ENCODE measurements at regions not wholly inside any gene's neighbourhood (a gene's known extent, or its start where the extent isn't known, plus 50 kb on each side); places are given as distances from the start of the nearest gene placed in this dataset.
"Not testable (repeated sequence)": the region's sequence is repeated elsewhere in the genome, so short reads cannot be mapped to it uniquely, and the experiment has no call there.

- TF ChIP-seq POLR2AphosphoS5 (IDR thresholded peaks at IDR 0.05) (no peak), POLR2A (IDR thresholded peaks at IDR 0.05) (no peak), CTCF (IDR thresholded peaks at IDR 0.05) (no peak)
- Histone ChIP-seq H3K36me3 (no peaks in the 10 kb centered on the region), H3K4me1 (no peaks in the 10 kb centered on the region), H3K9me3 (no peaks in the 10 kb centered on the region), H3K4me3 (no peak overlapping the region), H3K27me3 (no peaks in the 10 kb centered on the region), H3K27ac (no peak overlapping the region)
- intact Hi-C loops (cut with DNase I; ENCODE audit: low total_unique reads): no loop called here
- no peak for DNase-seq (ENCODE audit: low spot score in 2 of 2)
Measured at GRCh38 chrY:7515812-7516211, 604.3 kb upstream of the AMELY start.

GRCh38 chrY:7502896-7503295 is 591.3 kb upstream of the AMELY start:
- H3K9me3 ChIP-seq: no peaks in the 10 kb centered on the region
- intact Hi-C loops (cut with DNase I; ENCODE audit: low total_unique reads): no loop called here
- no peaks in the 10 kb centered on the region for H3K4me1 ChIP-seq
- TF ChIP-seq CTCF (IDR thresholded peaks at IDR 0.05) (no peak), POLR2A (IDR thresholded peaks at IDR 0.05) (no peak), POLR2AphosphoS5 (IDR thresholded peaks at IDR 0.05) (no peak)
- H3K27me3 ChIP-seq: no peaks in the 10 kb centered on the region
- DNase-seq (ENCODE audit: low spot score in 2 of 2): no peak
- H3K36me3 ChIP-seq: no peaks in the 10 kb centered on the region
- no peak overlapping the region for H3K4me3 ChIP-seq
- no peak overlapping the region for H3K27ac ChIP-seq

GRCh38 chrY:7501236-7501635 is 589.7 kb upstream of the AMELY start:
- H3K27ac ChIP-seq: no peak overlapping the region
- TF ChIP-seq POLR2AphosphoS5 (IDR thresholded peaks at IDR 0.05) (no peak), POLR2A (IDR thresholded peaks at IDR 0.05) (no peak), CTCF (IDR thresholded peaks at IDR 0.05) (no peak)
- H3K36me3 ChIP-seq: no peaks in the 10 kb centered on the region
- H3K9me3 ChIP-seq: no peaks in the 10 kb centered on the region
- no peaks in the 10 kb centered on the region for H3K27me3 ChIP-seq
- DNase-seq (ENCODE audit: low spot score in 2 of 2): no peak
- intact Hi-C loops (cut with DNase I; ENCODE audit: low total_unique reads): no loop called here
- H3K4me1 ChIP-seq: no peaks in the 10 kb centered on the region
- no peak overlapping the region for H3K4me3 ChIP-seq

GRCh38 chrY:7496001-7496400 is 584.4 kb upstream of the AMELY start:
- Histone ChIP-seq H3K36me3 (no peaks in the 10 kb centered on the region), H3K4me1 (no peaks in the 10 kb centered on the region), H3K27ac (no peak overlapping the region), H3K9me3 (no peaks in the 10 kb centered on the region), H3K4me3 (no peak overlapping the region), H3K27me3 (no peaks in the 10 kb centered on the region)
- TF ChIP-seq POLR2AphosphoS5 (IDR thresholded peaks at IDR 0.05) (no peak), CTCF (IDR thresholded peaks at IDR 0.05) (no peak), POLR2A (IDR thresholded peaks at IDR 0.05) (no peak)
- DNase-seq (ENCODE audit: low spot score in 2 of 2): no peak
- intact Hi-C loops (cut with DNase I; ENCODE audit: low total_unique reads): no loop called here

GRCh38 chrY:7484455-7485285 is 573.1 kb upstream of the AMELY start:
- H3K9me3 ChIP-seq; H3K4me3 ChIP-seq; H3K27me3 ChIP-seq; intact Hi-C loops (cut with DNase I; ENCODE audit: low total_unique reads); H3K4me1 ChIP-seq; H3K27ac ChIP-seq; DNase-seq (ENCODE audit: low spot score in 2 of 2); H3K36me3 ChIP-seq: not testable (repeated sequence)

Data from breast epithelium (tissue), 4 donors.